ENCODE measurements at regions not wholly inside any gene's neighbourhood (a gene's known extent, or its start where the extent isn't known, plus 50 kb on each side); places are given as distances from the start of the nearest gene placed in this dataset.

- DNase-seq (ENCODE audit: low read depth) = no peak
- H3K4me3 ChIP-seq (ENCODE audit: low read depth, low read length) = no peak overlapping the region
- TF ChIP-seq CTCF (conservative IDR thresholded peaks at IDR 0.05; ENCODE audit: low read depth, low read length) = no peak
These were observed 351.7 kb downstream of the IGSF11 start for GRCh38 chr3:118682921-118683320.

- TF ChIP-seq CTCF (conservative IDR thresholded peaks at IDR 0.05; ENCODE audit: low read depth, low read length) = no peak
- H3K4me3 ChIP-seq (ENCODE audit: low read depth, low read length) = no peak overlapping the region
These were observed 351.0 kb downstream of the IGSF11 start for GRCh38 chr3:118683636-118684035.

GRCh38 chr3:118688396-118688884, 346.2 kb downstream of the IGSF11 start:
- DNase-seq (ENCODE audit: low read depth) = no peak
- no peak for TF ChIP-seq CTCF (conservative IDR thresholded peaks at IDR 0.05; ENCODE audit: low read depth, low read length)
- no peak overlapping the region for H3K4me3 ChIP-seq (ENCODE audit: low read depth, low read length)

More at GRCh38 chr3:118683636-118684035, 351.0 kb downstream of the IGSF11 start:
- no peak for DNase-seq (ENCODE audit: low read depth)

- no peak for DNase-seq (ENCODE audit: low read depth)
- no peak for TF ChIP-seq CTCF (conservative IDR thresholded peaks at IDR 0.05; ENCODE audit: low read depth, low read length)
- H3K4me3 ChIP-seq (ENCODE audit: low read depth, low read length) = no peak overlapping the region
These were observed 342.2 kb downstream of the IGSF11 start for GRCh38 chr3:118692416-118692815.

- no peak overlapping the region for H3K4me3 ChIP-seq (ENCODE audit: low read depth, low read length)
- no peak for TF ChIP-seq CTCF (conservative IDR thresholded peaks at IDR 0.05; ENCODE audit: low read depth, low read length)
These were observed 329.0 kb downstream of the IGSF11 start for GRCh38 chr3:118705487-118706219.

GRCh38 chr3:118707991-118708390, 326.7 kb downstream of the IGSF11 start:
- TF ChIP-seq CTCF (conservative IDR thresholded peaks at IDR 0.05; ENCODE audit: low read depth, low read length) = no peak
- no peak for DNase-seq (ENCODE audit: low read depth)
- H3K4me3 ChIP-seq (ENCODE audit: low read depth, low read length) = no peak overlapping the region

More at GRCh38 chr3:118705487-118706219, 329.0 kb downstream of the IGSF11 start:
- no peak for DNase-seq (ENCODE audit: low read depth)

- no peak for TF ChIP-seq CTCF (conservative IDR thresholded peaks at IDR 0.05; ENCODE audit: low read depth, low read length)
- DNase-seq (ENCODE audit: low read depth) = no peak
- H3K4me3 ChIP-seq (ENCODE audit: low read depth, low read length) = no peak overlapping the region
These were observed 324.1 kb downstream of the IGSF11 start for GRCh38 chr3:118710532-118710931.

All from epithelial cell of proximal tubule (primary cell).